SU-DHL-6 (cell line): ENCODE measurements at regions not wholly inside any gene's neighbourhood (a gene's known extent, or its start where the extent isn't known, plus 50 kb on each side); places are given as distances from the start of the nearest gene placed in this dataset.

ENCODE experiments used
- CTCF ChIP-seq: fragments of 200-600 bp; sonication (generic); IDR thresholded peaks from one replicate; pipeline ENCODE4 v1.5.1; 2017; ENCODE audit warnings: antibody characterized with exemption, mild to moderate bottlenecking, low read length, moderate library complexity; ENCODE audit not compliant: insufficient read depth, poor library complexity, severe bottlenecking
- EZH2phosphoT487 ChIP-seq: fragments of 200-600 bp; sonication (generic), shearing (Covaris generic); conservative IDR thresholded peaks from 2 replicates; pipeline ENCODE4 v1.6.1; 2018; ENCODE audit warnings: mild to moderate bottlenecking, antibody characterized with exemption, low read length, moderate library complexity, mixed read lengths

DNA sequence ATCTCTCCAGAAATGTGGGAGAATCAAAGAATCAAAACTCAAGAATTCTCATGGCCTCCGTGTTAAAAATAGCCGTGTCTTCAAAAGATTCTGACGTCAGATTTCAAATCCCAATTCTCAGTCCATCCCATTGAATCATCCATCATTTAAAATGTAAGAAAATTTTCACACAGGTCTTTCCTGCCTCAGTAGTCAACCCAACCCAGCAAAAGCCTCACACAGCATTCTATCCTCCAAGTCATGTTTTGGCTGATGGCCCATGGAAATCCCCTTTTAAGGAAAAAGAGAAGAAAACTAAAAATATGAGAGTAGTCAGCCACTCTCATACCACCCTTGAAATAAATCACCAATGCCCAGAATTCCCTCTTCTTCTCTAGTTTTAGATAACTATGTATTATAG lies 211.8 kb downstream of the C1D start:
- no peak for TF ChIP-seq CTCF
- no peak for TF ChIP-seq EZH2phosphoT487
